Right lobe of liver (tissue), 6 donors: ENCODE measurements at regions not wholly inside any gene's neighbourhood (a gene's known extent, or its start where the extent isn't known, plus 50 kb on each side); places are given as distances from the start of the nearest gene placed in this dataset.
A peak's percentile ranks its signal among the peaks of the same experiment; 100 is the strongest.
"Not testable (repeated sequence)": the region's sequence is repeated elsewhere in the genome, so short reads cannot be mapped to it uniquely, and the experiment has no call there.

ENCODE experiments used
- ATAC-seq, 4 donors: fragments of 200-7000 bp; cut with Tn5 transposase; one replicate each; pipeline ENCODE4 v1.9.1; 2020; ENCODE audit warnings: mild to moderate bottlenecking in 4 of 4, moderate library complexity in 4 of 4
- DNase-seq, 3 donors: peaks; one replicate each; pipeline ENCODE4 v3.0.0-alpha.2; 2020
- H3K27ac ChIP-seq, 3 donors: fragments of 200-600 bp; one replicate each; pipeline ENCODE4 v1.8.0; 2022
- H3K27me3 ChIP-seq, 2 donors: fragments of 200-600 bp; one replicate each; pipeline ENCODE4 v1.8.0; 2022
- H3K36me3 ChIP-seq, 4 donors: fragments of 200-600 bp; sonication (generic) in 1 of 4; one replicate each; pipeline versions ENCODE4 v1.5.1 to v1.8.0; 2017 to 2022; ENCODE audit warnings: control low read depth in 1 of 4
- H3K4me1 ChIP-seq, 4 donors: fragments of 200-600 bp; sonication (generic) in 1 of 4; one replicate each; pipeline versions ENCODE4 v1.5.1 to v1.8.0; 2017 to 2022; ENCODE audit warnings: control low read depth in 1 of 4
- H3K4me3 ChIP-seq, 3 donors: fragments of 200-600 bp; one replicate each; pipeline ENCODE4 v1.8.0; 2022
- H3K9me3 ChIP-seq, 4 donors: fragments of 200-600 bp; sonication (generic) in 1 of 4; one replicate each; pipeline versions ENCODE4 v1.5.1 to v1.8.0; 2017 to 2022; ENCODE audit warnings: control low read depth in 1 of 4
- CTCF ChIP-seq, 4 donors: fragments of 200-600 bp in 3 of 4; fragments of 450-650 bp in 1 of 4; IDR thresholded peaks; one replicate each; pipeline versions ENCODE4 v1.5.1 to v1.8.0; 2016 to 2022; ENCODE audit warnings: antibody characterized with exemption in 4 of 4, mild to moderate bottlenecking in 2 of 4
- POLR2A ChIP-seq: fragments of 450-650 bp; IDR thresholded peaks from one replicate; pipeline ENCODE4 v1.6.1; 2017; ENCODE audit warnings: antibody characterized with exemption, mild to moderate bottlenecking
- WGBS: methylation state at CpG from one replicate; pipeline ENCODE4 v1.1.6; 2018; ENCODE audit warnings: low coverage, low lambda C conversion rate; ENCODE audit not compliant: insufficient coverage; ENCODE audit errors: missing lambda C conversion rate; 5-methylcytosine and 5-hydroxymethylcytosine counted together
- intact Hi-C, 2 donors: fragments of 100-400 bp; cut with DNase I; formaldehyde crosslinking; loops; one replicate each; pipeline versions ENCODE4 v1.11.2 to v1.14.1; 2022
- donor health status: DM: no; HTN: yes; CAD: no.
- donor health status: DM: no; HTN: no; CAD: no.
- donor health status: DM: no; HTN: no; CAD: no.
- donor health status: DM: no; HTN: yes; CAD: no.
- donor health status: DM: no; HTN: yes; CAD: no.

- H3K9me3 ChIP-seq = no peaks in the 10 kb centered on the region
Measured at GRCh38 chrX:39692796-39693195, 405.0 kb downstream of the BCOR start.

GRCh38 chrX:39693298-39693697, 404.5 kb downstream of the BCOR start:
- ATAC-seq = no peak
- no peaks in the 10 kb centered on the region for H3K9me3 ChIP-seq
- H3K27me3 ChIP-seq = no peaks in the 10 kb centered on the region
- TF ChIP-seq POLR2A = no peak
- no peak for TF ChIP-seq CTCF (IDR thresholded peaks at IDR 0.05)
- DNase-seq = no peak
- intact Hi-C loops = no loop called here
- 42% methylated on average over 7 of the region's 7 CpGs for WGBS
- no peaks in the 10 kb centered on the region for H3K36me3 ChIP-seq
- H3K4me1 ChIP-seq = no peaks in the 10 kb centered on the region
- no peak overlapping the region for H3K27ac ChIP-seq
- H3K4me3 ChIP-seq = no peak overlapping the region

More at GRCh38 chrX:39692796-39693195, 405.0 kb downstream of the BCOR start:
- intact Hi-C loops = no loop called here
- DNase-seq = no peak
- no peaks in the 10 kb centered on the region for H3K4me1 ChIP-seq
- H3K4me3 ChIP-seq = no peak overlapping the region
- no peaks in the 10 kb centered on the region for H3K36me3 ChIP-seq
- no peak for ATAC-seq
- no peak overlapping the region for H3K27ac ChIP-seq
- no peaks in the 10 kb centered on the region for H3K27me3 ChIP-seq
- WGBS = 30% methylated on average over 4 of the region's 4 CpGs
- TF ChIP-seq CTCF (IDR thresholded peaks at IDR 0.05) (no peak), POLR2A (no peak)

GRCh38 chrX:39702636-39703035, 395.1 kb downstream of the BCOR start:
- H3K27me3 ChIP-seq, H3K4me3 ChIP-seq, H3K9me3 ChIP-seq, H3K4me1 ChIP-seq, ATAC-seq, DNase-seq, H3K36me3 ChIP-seq, intact Hi-C loops: not testable (repeated sequence)
- H3K27ac ChIP-seq = peak overlapping the region in 1 of 3 donors; percentile 61
- 60% methylated on average over 1 of the region's 5 CpGs for WGBS

- DNase-seq = peak in 1 of 3 donors; percentile 45
- intact Hi-C loops = no loop called here
- Histone ChIP-seq H3K27me3 (no peaks in the 10 kb centered on the region), H3K9me3 (no peaks in the 10 kb centered on the region), H3K36me3 (no peaks in the 10 kb centered on the region), H3K4me3 (no peak overlapping the region), H3K27ac (peak overlapping the region in 1 of 3 donors; percentile 61), H3K4me1 (no peaks in the 10 kb centered on the region)
- ATAC-seq = peak; percentile 38 to 65 (median 52)
- no peak for TF ChIP-seq CTCF (IDR thresholded peaks at IDR 0.05)
- WGBS = 68% methylated on average over 3 of the region's 3 CpGs
Measured at GRCh38 chrX:39703307-39703706, 394.5 kb downstream of the BCOR start.

GRCh38 chrX:39704590-39704989, 393.2 kb downstream of the BCOR start:
- Histone ChIP-seq H3K27me3 (no peaks in the 10 kb centered on the region), H3K4me3 (no peak overlapping the region), H3K27ac (peak overlapping the region; percentile 7 to 61 (median 23)), H3K9me3 (no peaks in the 10 kb centered on the region), H3K36me3 (no peaks in the 10 kb centered on the region), H3K4me1 (no peaks in the 10 kb centered on the region)
- intact Hi-C loops = no loop called here
- no peak for TF ChIP-seq CTCF (IDR thresholded peaks at IDR 0.05)
- TF ChIP-seq POLR2A = no peak
- peak; percentile 61 to 77 (median 66) for ATAC-seq
- DNase-seq = peak in 1 of 3 donors; percentile 47
- 56% methylated on average over 5 of the region's 5 CpGs for WGBS
